ENCODE measurements at regions not wholly inside any gene's neighbourhood (a gene's known extent, or its start where the extent isn't known, plus 50 kb on each side); places are given as distances from the start of the nearest gene placed in this dataset.

DNA sequence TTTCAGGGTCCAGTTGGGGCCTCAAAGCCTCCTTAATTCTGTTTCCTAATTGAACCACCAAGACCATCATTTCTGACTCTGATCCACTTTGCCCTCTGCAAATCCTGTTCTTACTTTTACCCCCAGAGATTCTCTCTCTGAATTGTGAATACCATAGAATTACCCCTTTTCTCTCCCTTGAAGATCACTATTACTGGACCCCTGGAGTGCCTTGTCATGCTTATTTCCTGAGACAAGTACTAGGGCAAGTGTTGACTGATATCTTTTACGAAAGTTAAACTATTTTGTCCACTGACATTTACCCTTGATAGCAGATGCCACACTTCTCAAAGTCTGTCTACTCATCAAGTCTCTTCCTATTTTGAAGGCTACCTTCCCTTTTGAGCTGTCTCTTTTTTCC lies 246.9 kb upstream of the PTGER4 start:
- DNase-seq (ENCODE audit: low spot score in 2 of 2, unreplicated experiment in 2 of 2), result no peak
- H3K9me3 Mint-ChIP-seq, result no peaks in the 10 kb centered on the region
- H3K36me3 Mint-ChIP-seq, result no peaks in the 10 kb centered on the region
- no peak overlapping the region for H3K27ac Mint-ChIP-seq
- H3K27me3 Mint-ChIP-seq (ENCODE audit: low read depth), result peaks cover 8% of the 10 kb centered on the region
- H3K4me3 Mint-ChIP-seq, result no peak overlapping the region
- H3K4me1 Mint-ChIP-seq, result peaks cover 31% of the 10 kb centered on the region
- TF ChIP-seq, protein P1, sequence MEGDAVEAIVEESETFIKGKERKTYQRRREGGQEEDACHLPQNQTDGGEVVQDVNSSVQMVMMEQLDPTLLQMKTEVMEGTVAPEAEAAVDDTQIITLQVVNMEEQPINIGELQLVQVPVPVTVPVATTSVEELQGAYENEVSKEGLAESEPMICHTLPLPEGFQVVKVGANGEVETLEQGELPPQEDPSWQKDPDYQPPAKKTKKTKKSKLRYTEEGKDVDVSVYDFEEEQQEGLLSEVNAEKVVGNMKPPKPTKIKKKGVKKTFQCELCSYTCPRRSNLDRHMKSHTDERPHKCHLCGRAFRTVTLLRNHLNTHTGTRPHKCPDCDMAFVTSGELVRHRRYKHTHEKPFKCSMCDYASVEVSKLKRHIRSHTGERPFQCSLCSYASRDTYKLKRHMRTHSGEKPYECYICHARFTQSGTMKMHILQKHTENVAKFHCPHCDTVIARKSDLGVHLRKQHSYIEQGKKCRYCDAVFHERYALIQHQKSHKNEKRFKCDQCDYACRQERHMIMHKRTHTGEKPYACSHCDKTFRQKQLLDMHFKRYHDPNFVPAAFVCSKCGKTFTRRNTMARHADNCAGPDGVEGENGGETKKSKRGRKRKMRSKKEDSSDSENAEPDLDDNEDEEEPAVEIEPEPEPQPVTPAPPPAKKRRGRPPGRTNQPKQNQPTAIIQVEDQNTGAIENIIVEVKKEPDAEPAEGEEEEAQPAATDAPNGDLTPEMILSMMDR (IDR thresholded peaks at IDR 0.05; ENCODE audit: unreplicated experiment), result no peak

DNA sequence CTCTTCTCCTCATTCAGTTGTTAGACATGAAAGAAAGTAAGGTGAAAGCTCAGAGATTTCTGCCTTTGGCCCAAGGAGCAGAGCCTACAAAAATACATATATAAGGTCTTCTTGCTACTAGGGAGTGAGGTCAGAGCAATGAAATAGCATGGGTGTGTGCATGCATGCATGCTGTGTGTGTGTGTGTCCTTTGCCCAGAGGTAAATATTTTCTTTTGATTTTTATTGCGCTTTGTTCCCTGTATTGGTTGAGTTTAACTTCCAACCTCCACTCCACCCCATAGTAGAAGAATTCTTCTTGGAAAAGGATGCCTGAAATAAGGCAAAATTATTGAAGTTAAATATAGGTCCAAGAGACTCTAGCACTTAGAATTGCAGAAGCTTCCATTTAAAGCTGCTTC lies 248.0 kb upstream of the PTGER4 start:
- H3K9me3 Mint-ChIP-seq, result no peaks in the 10 kb centered on the region
- no peak for DNase-seq (ENCODE audit: low spot score in 2 of 2, unreplicated experiment in 2 of 2)
- H3K36me3 Mint-ChIP-seq, result no peaks in the 10 kb centered on the region
- TF ChIP-seq, protein P1 (IDR thresholded peaks at IDR 0.05; ENCODE audit: unreplicated experiment), result no peak
- H3K27me3 Mint-ChIP-seq (ENCODE audit: low read depth), result peaks cover 8% of the 10 kb centered on the region
- peaks cover 31% of the 10 kb centered on the region for H3K4me1 Mint-ChIP-seq
- H3K27ac Mint-ChIP-seq, result no peak overlapping the region
- H3K4me3 Mint-ChIP-seq, result no peak overlapping the region

GRCh38 chr5:40430101-40430710 lies 249.5 kb upstream of the PTGER4 start:
- TF ChIP-seq, protein P1 (IDR thresholded peaks at IDR 0.05; ENCODE audit: unreplicated experiment), result no peak
- DNase-seq (ENCODE audit: low spot score in 2 of 2, unreplicated experiment in 2 of 2), result no peak
- Mint-ChIP-seq H3K27ac (no peak overlapping the region), H3K36me3 (no peaks in the 10 kb centered on the region), H3K4me3 (no peak overlapping the region), H3K9me3 (peaks cover 12% of the 10 kb centered on the region), H3K4me1 (peaks cover 31% of the 10 kb centered on the region), H3K27me3 (ENCODE audit: low read depth) (peaks cover 4% of the 10 kb centered on the region)

- Mint-ChIP-seq H3K27me3 (ENCODE audit: low read depth) (peaks cover 4% of the 10 kb centered on the region), H3K4me1 (peaks cover 31% of the 10 kb centered on the region), H3K27ac (no peak overlapping the region), H3K9me3 (peaks cover 19% of the 10 kb centered on the region), H3K4me3 (no peak overlapping the region), H3K36me3 (peaks cover under 1% of the 10 kb centered on the region)
- TF ChIP-seq, protein P1 (IDR thresholded peaks at IDR 0.05; ENCODE audit: unreplicated experiment), result no peak
- DNase-seq (ENCODE audit: low spot score in 2 of 2, unreplicated experiment in 2 of 2), result no peak
These were observed 250.2 kb upstream of the PTGER4 start for GRCh38 chr5:40429258-40430100.

DNA sequence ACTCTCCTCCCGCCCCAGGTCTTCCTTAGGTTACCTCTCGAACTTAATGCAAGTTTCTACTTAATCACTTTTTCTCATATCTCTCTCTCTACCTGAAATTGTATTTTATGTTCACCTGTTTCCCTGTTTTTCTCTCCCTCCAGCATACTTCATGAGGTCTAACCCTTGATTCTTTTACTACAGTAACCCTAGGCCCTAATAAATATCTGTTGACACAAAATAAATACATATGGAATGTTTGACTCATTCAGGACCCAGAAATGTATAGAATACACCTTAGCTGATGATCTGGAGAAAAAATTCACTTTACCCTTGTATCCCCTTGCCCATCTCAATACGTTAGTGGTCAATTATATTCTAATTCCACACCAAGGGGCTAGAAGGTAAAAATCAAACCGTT lies 250.9 kb upstream of the PTGER4 start:
- Mint-ChIP-seq H3K27me3 (ENCODE audit: low read depth) (peaks cover 4% of the 10 kb centered on the region), H3K27ac (no peak overlapping the region), H3K9me3 (peaks cover 23% of the 10 kb centered on the region), H3K4me3 (no peak overlapping the region), H3K36me3 (peaks cover 3% of the 10 kb centered on the region), H3K4me1 (peaks cover 31% of the 10 kb centered on the region)
- no peak for DNase-seq (ENCODE audit: low spot score in 2 of 2, unreplicated experiment in 2 of 2)
- TF ChIP-seq, protein P1 (IDR thresholded peaks at IDR 0.05; ENCODE audit: unreplicated experiment), result no peak

Data from mesothelial cell of epicardium (in vitro differentiated cells).